ENCODE measurements at regions not wholly inside any gene's neighbourhood (a gene's known extent, or its start where the extent isn't known, plus 50 kb on each side); places are given as distances from the start of the nearest gene placed in this dataset.

DNA sequence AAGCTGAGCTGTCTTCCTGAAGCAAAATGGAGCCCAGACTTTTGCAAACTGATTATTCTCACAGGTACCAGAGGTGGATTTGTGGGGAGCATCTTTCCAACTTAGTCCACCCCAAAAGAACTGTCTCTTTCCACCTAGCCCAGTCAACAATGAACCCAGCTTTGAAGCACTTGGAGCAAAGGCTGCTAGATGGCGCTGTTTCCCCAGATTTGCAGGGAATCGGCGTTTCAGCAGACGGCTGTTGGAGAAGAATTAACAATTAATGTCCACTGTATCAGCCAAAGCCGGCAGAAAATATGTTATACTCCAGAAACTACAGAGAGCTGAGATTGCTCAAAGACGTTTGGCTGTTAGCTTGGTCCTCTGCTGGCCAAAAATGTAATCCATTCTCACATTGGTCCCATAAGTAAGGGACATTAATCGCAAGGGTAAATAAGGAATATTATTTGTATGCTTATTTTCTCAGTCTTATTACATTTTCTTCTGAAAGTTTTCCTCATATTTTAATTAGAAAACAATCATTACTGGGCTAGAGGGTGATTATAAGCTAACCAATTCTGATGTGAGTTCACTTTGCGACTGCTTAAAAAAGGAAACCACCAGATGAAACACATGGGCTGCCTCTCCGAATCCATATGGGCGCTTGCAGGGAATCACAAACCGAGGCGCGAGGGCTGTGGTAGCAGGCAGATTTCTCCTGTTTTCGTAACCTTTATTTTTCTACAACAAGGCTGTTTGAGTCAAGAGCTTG is 423.8 kb upstream of the MEX3C start:
- Mint-ChIP-seq H3K9me3 (no peaks in the 10 kb centered on the region), H3K27me3 (ENCODE audit: low read depth) (peaks cover 47% of the 10 kb centered on the region), H3K27ac (no peak overlapping the region), H3K4me1 (no peaks in the 10 kb centered on the region), H3K36me3 (no peaks in the 10 kb centered on the region), H3K4me3 (no peak overlapping the region)
- DNase-seq (ENCODE audit: low spot score in 2 of 2, unreplicated experiment in 2 of 2), result peak; percentile 38 to 82
- TF ChIP-seq, protein P1, sequence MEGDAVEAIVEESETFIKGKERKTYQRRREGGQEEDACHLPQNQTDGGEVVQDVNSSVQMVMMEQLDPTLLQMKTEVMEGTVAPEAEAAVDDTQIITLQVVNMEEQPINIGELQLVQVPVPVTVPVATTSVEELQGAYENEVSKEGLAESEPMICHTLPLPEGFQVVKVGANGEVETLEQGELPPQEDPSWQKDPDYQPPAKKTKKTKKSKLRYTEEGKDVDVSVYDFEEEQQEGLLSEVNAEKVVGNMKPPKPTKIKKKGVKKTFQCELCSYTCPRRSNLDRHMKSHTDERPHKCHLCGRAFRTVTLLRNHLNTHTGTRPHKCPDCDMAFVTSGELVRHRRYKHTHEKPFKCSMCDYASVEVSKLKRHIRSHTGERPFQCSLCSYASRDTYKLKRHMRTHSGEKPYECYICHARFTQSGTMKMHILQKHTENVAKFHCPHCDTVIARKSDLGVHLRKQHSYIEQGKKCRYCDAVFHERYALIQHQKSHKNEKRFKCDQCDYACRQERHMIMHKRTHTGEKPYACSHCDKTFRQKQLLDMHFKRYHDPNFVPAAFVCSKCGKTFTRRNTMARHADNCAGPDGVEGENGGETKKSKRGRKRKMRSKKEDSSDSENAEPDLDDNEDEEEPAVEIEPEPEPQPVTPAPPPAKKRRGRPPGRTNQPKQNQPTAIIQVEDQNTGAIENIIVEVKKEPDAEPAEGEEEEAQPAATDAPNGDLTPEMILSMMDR (IDR thresholded peaks at IDR 0.05; ENCODE audit: unreplicated experiment), result peak; percentile 78

DNA sequence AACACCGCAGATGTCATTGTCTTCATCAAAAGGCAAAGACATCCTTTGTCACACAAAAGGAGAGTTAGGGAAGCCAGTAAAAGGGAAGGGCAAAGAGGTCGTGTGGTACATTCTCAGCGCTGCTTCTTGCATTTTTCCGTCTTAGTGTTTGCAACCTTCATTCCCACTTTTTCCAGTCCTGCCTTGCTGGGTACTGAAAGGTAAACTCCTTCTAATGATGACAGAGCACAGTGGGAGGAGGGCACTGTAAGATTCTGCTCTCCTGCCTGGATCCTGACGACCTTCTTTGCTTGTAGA is 424.3 kb upstream of the MEX3C start:
- H3K4me1 Mint-ChIP-seq, result no peaks in the 10 kb centered on the region
- no peak for DNase-seq (ENCODE audit: low spot score in 2 of 2, unreplicated experiment in 2 of 2)
- H3K36me3 Mint-ChIP-seq, result no peaks in the 10 kb centered on the region
- H3K27me3 Mint-ChIP-seq (ENCODE audit: low read depth), result peaks cover 49% of the 10 kb centered on the region
- TF ChIP-seq, protein P1 (IDR thresholded peaks at IDR 0.05; ENCODE audit: unreplicated experiment), result no peak
- H3K9me3 Mint-ChIP-seq, result no peaks in the 10 kb centered on the region
- no peak overlapping the region for H3K27ac Mint-ChIP-seq
- no peak overlapping the region for H3K4me3 Mint-ChIP-seq

DNA sequence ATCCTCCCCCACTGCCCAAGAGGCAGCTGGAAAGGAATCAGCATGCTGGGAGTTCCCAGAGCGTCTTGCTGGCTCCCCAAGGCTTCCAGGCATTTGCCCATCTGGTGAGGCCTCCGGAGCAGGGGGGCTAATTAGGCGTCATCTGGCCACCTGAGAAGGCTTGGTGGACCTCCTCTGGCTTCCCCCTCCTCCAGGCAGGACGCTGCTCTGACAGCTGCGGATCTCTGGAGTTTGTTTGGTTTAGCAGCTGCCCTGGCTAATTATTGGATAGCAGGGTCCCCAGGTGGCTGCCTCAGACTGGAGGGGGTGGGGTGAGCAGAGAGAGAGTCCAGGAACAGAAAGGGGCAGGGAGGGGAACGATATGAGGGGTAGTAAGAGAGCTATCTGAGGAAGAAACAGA is 425.2 kb upstream of the MEX3C start:
- DNase-seq (ENCODE audit: low spot score in 2 of 2, unreplicated experiment in 2 of 2), result no peak
- TF ChIP-seq, protein P1 (IDR thresholded peaks at IDR 0.05; ENCODE audit: unreplicated experiment), result no peak
- Mint-ChIP-seq H3K4me3 (no peak overlapping the region), H3K36me3 (no peaks in the 10 kb centered on the region), H3K27ac (no peak overlapping the region), H3K27me3 (ENCODE audit: low read depth) (peaks cover 49% of the 10 kb centered on the region), H3K4me1 (no peaks in the 10 kb centered on the region), H3K9me3 (no peaks in the 10 kb centered on the region)

DNA sequence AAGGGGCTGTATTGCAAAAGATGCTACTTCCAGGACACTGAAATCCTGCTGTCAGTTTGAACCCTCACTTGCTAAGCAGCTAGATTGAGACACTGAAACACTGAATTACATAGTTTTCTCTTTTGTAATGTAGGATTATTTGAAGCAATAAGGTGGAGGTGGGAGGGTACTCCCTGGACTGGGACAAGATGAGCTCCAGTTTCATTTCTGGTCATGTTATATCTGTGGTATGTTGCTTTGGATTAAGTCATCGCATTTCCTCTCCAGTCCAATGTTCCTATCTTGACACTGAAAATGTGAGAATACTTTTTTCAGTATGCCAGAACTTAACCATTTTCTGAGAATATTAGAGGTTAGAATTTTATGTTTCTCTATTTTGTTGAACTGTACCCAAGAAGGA is 426.2 kb upstream of the MEX3C start:
- Mint-ChIP-seq H3K36me3 (no peaks in the 10 kb centered on the region), H3K4me1 (no peaks in the 10 kb centered on the region), H3K9me3 (no peaks in the 10 kb centered on the region), H3K4me3 (no peak overlapping the region), H3K27ac (no peak overlapping the region), H3K27me3 (ENCODE audit: low read depth) (peaks cover 49% of the 10 kb centered on the region)
- TF ChIP-seq, protein P1 (IDR thresholded peaks at IDR 0.05; ENCODE audit: unreplicated experiment), result no peak
- no peak for DNase-seq (ENCODE audit: low spot score in 2 of 2, unreplicated experiment in 2 of 2)

DNA sequence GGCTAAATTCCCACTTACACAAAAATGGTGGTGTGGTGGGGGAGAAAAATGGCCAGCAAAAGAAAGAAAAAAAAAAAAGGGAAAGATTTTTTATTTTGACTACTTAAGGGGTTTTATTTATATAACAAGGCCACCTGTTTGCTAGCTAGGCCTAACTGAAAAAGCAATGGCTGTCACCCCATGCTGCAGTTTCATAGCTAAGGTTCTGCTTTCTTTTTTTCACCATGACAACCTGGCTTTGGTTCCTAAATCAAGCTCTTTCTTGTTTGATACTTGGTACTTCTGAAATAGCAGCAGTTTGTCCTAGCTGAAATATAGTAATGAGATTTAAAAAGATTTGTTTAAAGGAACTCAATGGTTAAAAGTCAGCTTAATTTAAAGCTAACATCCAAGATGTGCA is 433.2 kb upstream of the MEX3C start:
- DNase-seq (ENCODE audit: low spot score in 2 of 2, unreplicated experiment in 2 of 2), result no peak
- TF ChIP-seq, protein P1 (IDR thresholded peaks at IDR 0.05; ENCODE audit: unreplicated experiment), result no peak
- peaks cover 6% of the 10 kb centered on the region for H3K27me3 Mint-ChIP-seq (ENCODE audit: low read depth)
- H3K27ac Mint-ChIP-seq, result no peak overlapping the region
- no peaks in the 10 kb centered on the region for H3K36me3 Mint-ChIP-seq
- no peaks in the 10 kb centered on the region for H3K4me1 Mint-ChIP-seq
- peaks cover 39% of the 10 kb centered on the region for H3K9me3 Mint-ChIP-seq
- no peak overlapping the region for H3K4me3 Mint-ChIP-seq

DNA sequence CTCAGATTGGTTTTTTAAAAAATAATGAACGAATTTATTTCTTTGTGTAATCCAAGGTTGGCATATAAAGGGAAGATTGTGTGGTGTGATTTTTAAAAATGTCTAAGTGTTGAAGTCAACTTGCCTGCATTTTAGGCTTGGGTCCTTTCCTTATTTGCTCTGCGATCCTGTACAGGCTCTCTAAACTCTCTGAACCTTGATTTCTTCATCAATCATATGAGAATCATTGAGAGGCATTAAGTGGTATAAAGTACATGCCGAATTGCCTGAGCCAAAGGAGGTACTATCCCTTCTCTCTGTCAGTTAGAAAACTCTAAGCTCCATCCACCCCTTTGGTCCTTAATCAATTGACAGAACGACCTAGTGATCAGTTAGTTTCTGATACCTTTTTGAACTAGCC is 440.4 kb upstream of the MEX3C start:
- DNase-seq (ENCODE audit: low spot score in 2 of 2, unreplicated experiment in 2 of 2), result no peak
- no peak overlapping the region for H3K4me3 Mint-ChIP-seq
- no peaks in the 10 kb centered on the region for H3K36me3 Mint-ChIP-seq
- TF ChIP-seq, protein P1 (IDR thresholded peaks at IDR 0.05; ENCODE audit: unreplicated experiment), result no peak
- no peak overlapping the region for H3K27ac Mint-ChIP-seq
- no peaks in the 10 kb centered on the region for H3K4me1 Mint-ChIP-seq
- H3K9me3 Mint-ChIP-seq, result peaks cover 27% of the 10 kb centered on the region
- H3K27me3 Mint-ChIP-seq (ENCODE audit: low read depth), result peaks cover 2% of the 10 kb centered on the region

Measured in mesothelial cell of epicardium (in vitro differentiated cells).